ENCODE measurements at regions not wholly inside any gene's neighbourhood (a gene's known extent, or its start where the extent isn't known, plus 50 kb on each side); places are given as distances from the start of the nearest gene placed in this dataset.
"Not testable (repeated sequence)": the region's sequence is repeated elsewhere in the genome, so short reads cannot be mapped to it uniquely, and the experiment has no call there.

DNA sequence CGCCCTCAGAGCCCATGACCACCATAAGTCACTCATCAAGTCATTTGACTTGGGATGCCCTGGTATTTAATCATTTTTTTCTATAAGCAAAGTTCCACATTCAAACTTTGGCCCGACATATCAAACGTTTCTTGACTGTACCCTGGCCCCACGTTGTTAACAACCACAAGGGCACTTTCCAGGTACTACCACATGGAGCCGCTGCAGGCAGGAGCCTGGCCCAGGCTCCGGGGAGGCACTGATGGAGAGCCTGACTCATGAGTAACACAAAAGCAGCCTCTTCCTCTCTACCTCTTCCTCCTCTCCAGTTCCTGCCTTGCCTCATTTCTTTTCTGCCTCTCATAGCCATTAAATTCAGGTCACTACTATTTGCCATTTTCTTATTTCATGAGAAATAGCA, 95.9 kb upstream of the ADORA2B start:
- TF ChIP-seq POLR2AphosphoS5, TCF7L2 (IDR thresholded peaks at IDR 0.05; ENCODE audit: low read depth, low read length): not testable (repeated sequence)
- TF ChIP-seq, protein P1, sequence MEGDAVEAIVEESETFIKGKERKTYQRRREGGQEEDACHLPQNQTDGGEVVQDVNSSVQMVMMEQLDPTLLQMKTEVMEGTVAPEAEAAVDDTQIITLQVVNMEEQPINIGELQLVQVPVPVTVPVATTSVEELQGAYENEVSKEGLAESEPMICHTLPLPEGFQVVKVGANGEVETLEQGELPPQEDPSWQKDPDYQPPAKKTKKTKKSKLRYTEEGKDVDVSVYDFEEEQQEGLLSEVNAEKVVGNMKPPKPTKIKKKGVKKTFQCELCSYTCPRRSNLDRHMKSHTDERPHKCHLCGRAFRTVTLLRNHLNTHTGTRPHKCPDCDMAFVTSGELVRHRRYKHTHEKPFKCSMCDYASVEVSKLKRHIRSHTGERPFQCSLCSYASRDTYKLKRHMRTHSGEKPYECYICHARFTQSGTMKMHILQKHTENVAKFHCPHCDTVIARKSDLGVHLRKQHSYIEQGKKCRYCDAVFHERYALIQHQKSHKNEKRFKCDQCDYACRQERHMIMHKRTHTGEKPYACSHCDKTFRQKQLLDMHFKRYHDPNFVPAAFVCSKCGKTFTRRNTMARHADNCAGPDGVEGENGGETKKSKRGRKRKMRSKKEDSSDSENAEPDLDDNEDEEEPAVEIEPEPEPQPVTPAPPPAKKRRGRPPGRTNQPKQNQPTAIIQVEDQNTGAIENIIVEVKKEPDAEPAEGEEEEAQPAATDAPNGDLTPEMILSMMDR (IDR thresholded peaks at IDR 0.05): peak; percentile 57
